Small intestine (tissue), 7 donors: ENCODE measurements at regions not wholly inside any gene's neighbourhood (a gene's known extent, or its start where the extent isn't known, plus 50 kb on each side); places are given as distances from the start of the nearest gene placed in this dataset.

Source experiments
- DNase-seq, 2 donors: peaks; one replicate each; pipeline versions ENCODE4 v3.0.0 to v3.0.0-alpha.2; 2013
- FAIRE-seq: peaks from 2 replicates; lab custom pipeline; 2012; peaks lifted over from hg19 to GRCh38; lab: Jason Lieb, UNC
- H3K27ac ChIP-seq, 3 donors: one replicate each; pipeline ENCODE4 v1.5.1; 2013; ENCODE audit warnings: low read length in 2 of 3, mild to moderate bottlenecking in 2 of 3, control low read depth in 1 of 3, inconsistent platforms in 1 of 3, low read depth in 1 of 3, moderate library complexity in 1 of 3
- H3K27me3 ChIP-seq, 3 donors: one replicate each; pipeline ENCODE4 v1.6.1; 2013; ENCODE audit warnings: low read length in 3 of 3, inconsistent platforms in 1 of 3; ENCODE audit not compliant: control insufficient read depth in 3 of 3, insufficient read depth in 3 of 3
- H3K36me3 ChIP-seq, 3 donors: one replicate each; pipeline ENCODE4 v1.6.1; 2013; ENCODE audit warnings: low read length in 3 of 3, inconsistent platforms in 1 of 3, low read depth in 1 of 3, mild to moderate bottlenecking in 1 of 3, moderate library complexity in 1 of 3; ENCODE audit not compliant: control insufficient read depth in 3 of 3, insufficient read depth in 2 of 3
- H3K4me1 ChIP-seq, 3 donors: one replicate each; pipeline ENCODE4 v1.6.1; 2013; ENCODE audit warnings: low read length in 2 of 3, inconsistent platforms in 1 of 3, low read depth in 1 of 3, mild to moderate bottlenecking in 1 of 3, moderate library complexity in 1 of 3; ENCODE audit not compliant: control insufficient read depth in 3 of 3, insufficient read depth in 2 of 3
- H3K4me3 ChIP-seq, 3 donors: one replicate each; pipeline ENCODE4 v1.5.1; 2013; ENCODE audit warnings: low read length in 3 of 3, control low read depth in 1 of 3, inconsistent platforms in 1 of 3, low read depth in 1 of 3, mild to moderate bottlenecking in 1 of 3, moderate library complexity in 1 of 3
- H3K9me3 ChIP-seq, 2 donors: one replicate each; pipeline ENCODE4 v1.6.1; 2013; ENCODE audit warnings: low read depth in 1 of 2, low read length in 1 of 2; ENCODE audit not compliant: control insufficient read depth in 2 of 2, insufficient read depth in 1 of 2
- WGBS, 3 donors: extraction: QIAGEN DNeasy Blood & Tissue Kit; methylation state at CpG; one replicate each; pipeline ENCODE4 v1.1.7; 2013; 5-methylcytosine and 5-hydroxymethylcytosine counted together
- donor health status: healthy with polysubstance abuse.
- donor health status: control.
- donor health status: control.
- donor health status: Bipolar disorder and iron deficiency.
- donor health status: healthy.

GRCh38 chr17:27965224-27965623 lies 72.1 kb upstream of the LYRM9 start:
- no peaks in the 10 kb centered on the region for H3K9me3 ChIP-seq
- H3K27ac ChIP-seq: no peak overlapping the region
- no peaks in the 10 kb centered on the region for H3K27me3 ChIP-seq
- WGBS, 3 donors: 53 to 65% (median 53%) methylated on average over 6 of the region's 6 CpGs
- H3K4me3 ChIP-seq: no peak overlapping the region
- no peak for DNase-seq
- peaks cover 0 to 9% (median 2%) of the 10 kb centered on the region in 3 donors for H3K4me1 ChIP-seq
- FAIRE-seq: no peak
- no peaks in the 10 kb centered on the region for H3K36me3 ChIP-seq

GRCh38 chr17:27968206-27968732 lies 74.2 kb upstream of the NLK start:
- DNase-seq (peak; percentile 24 to 79), FAIRE-seq (no peak)

GRCh38 chr17:27970587-27970986 lies 71.9 kb upstream of the NLK start:
- H3K4me3 ChIP-seq: no peak overlapping the region
- no peaks in the 10 kb centered on the region for H3K9me3 ChIP-seq
- H3K27me3 ChIP-seq: no peaks in the 10 kb centered on the region
- peaks cover 0 to 9% (median 2%) of the 10 kb centered on the region in 3 donors for H3K4me1 ChIP-seq
- DNase-seq: no peak
- FAIRE-seq: no peak
- H3K27ac ChIP-seq: no peak overlapping the region
- H3K36me3 ChIP-seq: no peaks in the 10 kb centered on the region
- 92 to 93% (median 93%) methylated on average over 3 of the region's 3 CpGs for WGBS, 3 donors

More at GRCh38 chr17:27968206-27968732, 74.2 kb upstream of the NLK start:
- no peak overlapping the region for H3K4me3 ChIP-seq
- H3K36me3 ChIP-seq: no peaks in the 10 kb centered on the region
- H3K27ac ChIP-seq: peak overlapping the region in 1 of 3 donors; percentile 8
- H3K9me3 ChIP-seq: no peaks in the 10 kb centered on the region
- peaks cover 0 to 9% (median 2%) of the 10 kb centered on the region in 3 donors for H3K4me1 ChIP-seq
- no peaks in the 10 kb centered on the region for H3K27me3 ChIP-seq
- 13 to 55% (median 32%) methylated on average over 8 of the region's 8 CpGs for WGBS, 3 donors

- FAIRE-seq (no peak), DNase-seq (no peak)
- H3K36me3 ChIP-seq: no peaks in the 10 kb centered on the region
- H3K4me1 ChIP-seq: peaks cover 0 to 3% (median 2%) of the 10 kb centered on the region in 3 donors
- no peaks in the 10 kb centered on the region for H3K27me3 ChIP-seq
- WGBS, 3 donors: 74 to 79% (median 76%) methylated on average over 5 of the region's 5 CpGs
- no peak overlapping the region for H3K27ac ChIP-seq
- no peak overlapping the region for H3K4me3 ChIP-seq
- no peaks in the 10 kb centered on the region for H3K9me3 ChIP-seq
Observed at GRCh38 chr17:27973258-27974044, 69.0 kb upstream of the NLK start.

- Histone ChIP-seq H3K9me3 (no peaks in the 10 kb centered on the region), H3K27me3 (no peaks in the 10 kb centered on the region), H3K4me3 (no peak overlapping the region), H3K4me1 (no peaks in the 10 kb centered on the region), H3K36me3 (no peaks in the 10 kb centered on the region), H3K27ac (no peak overlapping the region)
- 87 to 93% (median 89%) methylated on average over 3 of the region's 3 CpGs for WGBS, 3 donors
- FAIRE-seq: no peak
- no peak for DNase-seq
Observed at GRCh38 chr17:27974045-27974436, 68.4 kb upstream of the NLK start.

GRCh38 chr17:27974531-27975145 lies 67.8 kb upstream of the NLK start:
- FAIRE-seq: no peak
- Histone ChIP-seq H3K27ac (no peak overlapping the region), H3K9me3 (no peaks in the 10 kb centered on the region), H3K36me3 (no peaks in the 10 kb centered on the region), H3K4me1 (no peaks in the 10 kb centered on the region), H3K27me3 (no peaks in the 10 kb centered on the region), H3K4me3 (no peak overlapping the region)
- DNase-seq: no peak
- WGBS, 3 donors: 69 to 80% (median 77%) methylated on average over 6 of the region's 6 CpGs

GRCh38 chr17:27975146-27976011 lies 67.1 kb upstream of the NLK start:
- WGBS, 3 donors: 60 to 69% (median 63%) methylated on average over 6 of the region's 6 CpGs
- no peaks in the 10 kb centered on the region for H3K36me3 ChIP-seq
- no peaks in the 10 kb centered on the region for H3K27me3 ChIP-seq
- no peak overlapping the region for H3K27ac ChIP-seq
- DNase-seq (no peak), FAIRE-seq (no peak)
- no peaks in the 10 kb centered on the region for H3K4me1 ChIP-seq
- H3K4me3 ChIP-seq: no peak overlapping the region
- no peaks in the 10 kb centered on the region for H3K9me3 ChIP-seq

GRCh38 chr17:27976331-27976730 lies 66.1 kb upstream of the NLK start:
- 86 to 93% (median 92%) methylated on average over 3 of the region's 3 CpGs for WGBS, 3 donors
- H3K9me3 ChIP-seq: no peaks in the 10 kb centered on the region
- H3K27me3 ChIP-seq: no peaks in the 10 kb centered on the region
- DNase-seq: no peak
- no peak for FAIRE-seq
- H3K27ac ChIP-seq: no peak overlapping the region
- H3K4me1 ChIP-seq: no peaks in the 10 kb centered on the region
- no peak overlapping the region for H3K4me3 ChIP-seq
- no peaks in the 10 kb centered on the region for H3K36me3 ChIP-seq
